ENCODE measurements at regions not wholly inside any gene's neighbourhood (a gene's known extent, or its start where the extent isn't known, plus 50 kb on each side); places are given as distances from the start of the nearest gene placed in this dataset.

- TF ChIP-seq CTCF (IDR thresholded peaks at IDR 0.05; ENCODE audit: low read depth, low read length) (no peak), EZH2phosphoT487 (IDR thresholded peaks at IDR 0.05; ENCODE audit: low read depth) (no peak)
Measured at GRCh38 chr2:129893244-129893643, 86.2 kb upstream of the RAB6C start.
